Breast epithelium (tissue), 4 donors: ENCODE measurements at regions not wholly inside any gene's neighbourhood (a gene's known extent, or its start where the extent isn't known, plus 50 kb on each side); places are given as distances from the start of the nearest gene placed in this dataset.

Experiments
- DNase-seq, 2 donors: peaks; one replicate each; pipeline ENCODE4 v3.0.0-alpha.2; 2019; ENCODE audit warnings: low spot score in 2 of 2
- H3K27ac ChIP-seq, 2 donors: fragments of 200-600 bp; sonication (generic) in 1 of 2; one replicate each; pipeline ENCODE4 v1.5.1; 2016 to 2019; ENCODE audit warnings: mild to moderate bottlenecking in 1 of 2
- H3K27me3 ChIP-seq, 2 donors: fragments of 200-600 bp; sonication (generic) in 1 of 2; one replicate each; pipeline versions ENCODE4 v1.5.1 to v1.6.0; 2017 to 2019; ENCODE audit warnings: control low read depth in 1 of 2, mild to moderate bottlenecking in 1 of 2
- H3K36me3 ChIP-seq: fragments of 200-600 bp; one replicate; pipeline ENCODE4 v1.5.1; 2019
- H3K4me1 ChIP-seq, 2 donors: fragments of 200-600 bp; sonication (generic); one replicate each; pipeline ENCODE4 v1.5.1; 2016 to 2019; ENCODE audit warnings: control low read depth in 1 of 2
- H3K4me3 ChIP-seq, 3 donors: fragments of 200-600 bp; sonication (generic); 1 replicate in 2 of 3; 2 replicates in 1 of 3; pipeline ENCODE4 v1.5.1; 2016 to 2019; ENCODE audit warnings: mild to moderate bottlenecking in 3 of 3, moderate library complexity in 2 of 3
- H3K9me3 ChIP-seq, 2 donors: fragments of 200-600 bp; sonication (generic) in 1 of 2; one replicate each; pipeline ENCODE4 v1.5.1; 2016 to 2019; ENCODE audit warnings: control low read depth in 1 of 2
- POLR2A ChIP-seq: fragments of 450-650 bp; IDR thresholded peaks from one replicate; pipeline ENCODE4 v1.6.1; 2016; ENCODE audit warnings: antibody characterized with exemption, mild to moderate bottlenecking, moderate library complexity
- POLR2AphosphoS5 ChIP-seq, 3 donors: sonication (generic); formaldehyde crosslinking; IDR thresholded peaks; one replicate each; pipeline ENCODE4 v1.6.1; 2017; ENCODE audit warnings: antibody characterized with exemption in 3 of 3
- intact Hi-C: fragments of 100-400 bp; cut with DNase I; formaldehyde crosslinking; loops from one replicate; pipeline ENCODE4 v1.15.1; 2023; ENCODE audit warnings: low total_unique reads
- TF ChIP-seq, protein P1 (sequence below), 3 donors: fragments of 450-650 bp; IDR thresholded peaks; one replicate each; pipeline ENCODE4 v1.5.1; 2016 to 2017; ENCODE audit warnings: antibody characterized with exemption in 3 of 3, mild to moderate bottlenecking in 3 of 3, moderate library complexity in 3 of 3

DNA sequence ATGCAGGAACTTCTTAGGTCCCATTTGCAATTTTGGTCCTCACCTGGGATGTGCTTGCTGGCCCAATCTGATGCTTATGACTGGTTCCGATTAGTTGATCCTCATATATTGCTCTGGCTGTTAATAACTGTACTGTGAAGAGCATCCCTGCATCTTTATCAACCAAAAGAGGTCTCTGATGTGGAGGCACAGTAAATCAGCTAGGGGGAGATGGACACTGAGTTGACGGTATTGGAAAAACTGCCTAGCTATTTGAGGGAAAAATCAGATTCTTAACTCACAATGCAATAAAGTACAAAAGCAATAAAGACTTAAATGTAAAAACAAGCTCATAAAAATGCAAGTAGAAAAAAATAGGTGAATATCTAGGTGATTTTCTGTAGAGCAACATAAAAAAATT is 188.0 kb upstream of the TCF4 start:
- intact Hi-C loops = no loop called here
- Histone ChIP-seq H3K9me3 (no peaks in the 10 kb centered on the region), H3K4me1 (no peaks in the 10 kb centered on the region), H3K27me3 (peaks cover 0 to 25% of the 10 kb centered on the region in 2 donors), H3K36me3 (no peaks in the 10 kb centered on the region), H3K27ac (no peak overlapping the region), H3K4me3 (no peak overlapping the region)
- no peak for TF ChIP-seq POLR2A
- no peak for TF ChIP-seq POLR2AphosphoS5 (IDR thresholded peaks at IDR 0.05)
- TF ChIP-seq, protein P1, sequence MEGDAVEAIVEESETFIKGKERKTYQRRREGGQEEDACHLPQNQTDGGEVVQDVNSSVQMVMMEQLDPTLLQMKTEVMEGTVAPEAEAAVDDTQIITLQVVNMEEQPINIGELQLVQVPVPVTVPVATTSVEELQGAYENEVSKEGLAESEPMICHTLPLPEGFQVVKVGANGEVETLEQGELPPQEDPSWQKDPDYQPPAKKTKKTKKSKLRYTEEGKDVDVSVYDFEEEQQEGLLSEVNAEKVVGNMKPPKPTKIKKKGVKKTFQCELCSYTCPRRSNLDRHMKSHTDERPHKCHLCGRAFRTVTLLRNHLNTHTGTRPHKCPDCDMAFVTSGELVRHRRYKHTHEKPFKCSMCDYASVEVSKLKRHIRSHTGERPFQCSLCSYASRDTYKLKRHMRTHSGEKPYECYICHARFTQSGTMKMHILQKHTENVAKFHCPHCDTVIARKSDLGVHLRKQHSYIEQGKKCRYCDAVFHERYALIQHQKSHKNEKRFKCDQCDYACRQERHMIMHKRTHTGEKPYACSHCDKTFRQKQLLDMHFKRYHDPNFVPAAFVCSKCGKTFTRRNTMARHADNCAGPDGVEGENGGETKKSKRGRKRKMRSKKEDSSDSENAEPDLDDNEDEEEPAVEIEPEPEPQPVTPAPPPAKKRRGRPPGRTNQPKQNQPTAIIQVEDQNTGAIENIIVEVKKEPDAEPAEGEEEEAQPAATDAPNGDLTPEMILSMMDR (IDR thresholded peaks at IDR 0.05) = no peak
- no peak for DNase-seq

DNA sequence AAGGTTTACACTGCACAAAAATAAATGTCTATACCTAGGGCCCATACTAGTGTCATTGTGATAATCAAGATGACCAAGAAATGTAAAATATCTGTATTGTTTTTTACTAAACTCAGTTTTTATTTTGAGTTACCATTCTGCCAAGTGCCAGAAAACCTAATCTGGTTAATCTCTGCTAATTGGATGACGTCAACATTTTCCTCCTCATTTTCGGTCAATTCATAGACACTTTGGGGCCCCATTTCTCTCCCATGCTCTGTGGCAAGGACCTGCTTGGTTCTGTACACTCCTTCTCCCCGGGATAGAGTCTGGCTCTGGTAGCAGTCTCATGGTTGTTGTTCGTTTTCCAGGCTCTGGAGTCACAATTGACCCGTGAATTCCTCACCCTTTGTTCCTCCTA is 186.5 kb upstream of the TCF4 start:
- no peaks in the 10 kb centered on the region for H3K36me3 ChIP-seq
- TF ChIP-seq, protein P1 (IDR thresholded peaks at IDR 0.05) = no peak
- intact Hi-C loops = no loop called here
- no peak overlapping the region for H3K4me3 ChIP-seq
- H3K27ac ChIP-seq = no peak overlapping the region
- H3K4me1 ChIP-seq = no peaks in the 10 kb centered on the region
- no peak for DNase-seq
- H3K27me3 ChIP-seq = peaks cover 0 to 16% of the 10 kb centered on the region in 2 donors
- no peaks in the 10 kb centered on the region for H3K9me3 ChIP-seq

DNA sequence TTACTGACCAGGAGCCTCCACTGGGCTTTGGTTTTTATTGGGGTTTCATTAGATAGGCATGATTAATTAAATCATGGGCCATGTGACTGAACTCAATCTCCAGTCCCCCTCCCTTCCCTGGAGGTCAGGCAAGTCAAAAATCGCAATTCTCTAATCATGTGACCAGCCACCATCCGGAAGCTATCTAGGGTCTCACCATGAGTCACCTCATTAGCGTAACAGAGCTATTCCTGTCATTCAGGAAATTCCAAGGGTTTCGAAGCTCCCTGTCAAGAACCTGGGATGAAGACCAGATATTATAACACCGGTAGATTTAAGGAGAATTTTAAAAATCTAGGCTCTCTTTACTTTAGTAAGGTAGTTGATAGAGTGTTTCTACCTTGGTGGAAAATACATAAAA is 180.3 kb upstream of the TCF4 start:
- intact Hi-C loops = no loop called here
- TF ChIP-seq POLR2A (no peak), POLR2AphosphoS5 (IDR thresholded peaks at IDR 0.05) (no peak)
- TF ChIP-seq, protein P1 (IDR thresholded peaks at IDR 0.05) = no peak
- Histone ChIP-seq H3K9me3 (no peaks in the 10 kb centered on the region), H3K27ac (no peak overlapping the region), H3K36me3 (no peaks in the 10 kb centered on the region), H3K4me3 (no peak overlapping the region), H3K27me3 (no peaks in the 10 kb centered on the region), H3K4me1 (no peaks in the 10 kb centered on the region)
- DNase-seq = no peak

DNA sequence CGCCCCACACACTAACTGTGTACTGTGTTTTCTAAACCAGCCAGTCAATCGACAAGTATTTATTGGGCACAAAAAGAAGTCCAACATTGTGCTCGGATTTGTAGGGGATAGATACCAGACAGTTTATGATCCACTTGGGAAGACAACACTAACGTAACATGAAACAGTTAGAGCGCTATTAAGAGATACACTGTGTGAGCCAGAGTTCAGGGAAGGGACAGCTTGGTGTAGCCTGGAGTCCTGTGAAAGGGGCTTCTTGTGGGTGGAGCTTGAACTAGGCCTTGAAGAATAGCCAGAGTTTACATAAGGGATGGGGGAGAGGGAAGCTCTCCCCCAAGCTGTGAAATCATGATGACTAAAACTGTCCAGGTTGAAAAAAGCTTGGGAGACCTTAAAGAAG is 176.4 kb upstream of the TCF4 start:
- TF ChIP-seq, protein P1 (IDR thresholded peaks at IDR 0.05) = no peak
- no peak for TF ChIP-seq POLR2AphosphoS5 (IDR thresholded peaks at IDR 0.05)
- TF ChIP-seq POLR2A = no peak
- intact Hi-C loops = no loop called here

DNA sequence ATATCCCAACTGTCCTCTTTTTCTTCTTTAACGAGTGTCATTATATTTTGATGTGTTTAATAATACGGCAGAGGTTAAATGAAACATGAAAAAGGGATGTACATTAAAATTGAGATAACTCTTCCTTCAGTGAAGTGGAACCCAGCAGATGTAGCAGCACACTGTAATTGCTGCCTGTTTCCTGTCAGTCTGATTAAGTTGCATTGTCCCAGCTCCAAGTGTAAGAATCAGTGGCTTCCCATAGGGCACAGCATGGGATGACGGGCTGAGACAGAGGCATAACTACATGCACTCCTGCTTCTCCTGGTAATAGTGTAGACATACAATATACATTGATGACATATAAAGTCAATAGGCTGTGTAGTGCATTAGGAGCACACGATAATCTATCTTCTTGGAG is 175.8 kb upstream of the TCF4 start:
- Histone ChIP-seq H3K27me3 (no peaks in the 10 kb centered on the region), H3K36me3 (no peaks in the 10 kb centered on the region), H3K27ac (no peak overlapping the region), H3K9me3 (no peaks in the 10 kb centered on the region), H3K4me3 (no peak overlapping the region), H3K4me1 (no peaks in the 10 kb centered on the region)
- TF ChIP-seq POLR2A (no peak), POLR2AphosphoS5 (IDR thresholded peaks at IDR 0.05) (no peak)
- TF ChIP-seq, protein P1 (IDR thresholded peaks at IDR 0.05) = no peak
- intact Hi-C loops = no loop called here
- DNase-seq = no peak

More for the DNA sequence above, 176.4 kb upstream of the TCF4 start:
- Histone ChIP-seq H3K9me3 (no peaks in the 10 kb centered on the region), H3K27me3 (no peaks in the 10 kb centered on the region), H3K27ac (no peak overlapping the region), H3K4me3 (no peak overlapping the region), H3K36me3 (no peaks in the 10 kb centered on the region), H3K4me1 (no peaks in the 10 kb centered on the region)
- DNase-seq = no peak
